Type B pancreatic cell (in vitro differentiated cells): ENCODE measurements at regions not wholly inside any gene's neighbourhood (a gene's known extent, or its start where the extent isn't known, plus 50 kb on each side); places are given as distances from the start of the nearest gene placed in this dataset.

Experiments
- DNase-seq: peaks from one replicate; pipeline ENCODE4 v3.0.0; 2021; ENCODE audit warnings: mixed read lengths; ENCODE audit not compliant: unreplicated experiment; ENCODE audit errors: extremely low spot score
- H3K27ac Mint-ChIP-seq: 2 replicates; pipeline ENCODE4 v1.8.0; 2021; ENCODE audit warnings: mild to moderate bottlenecking, mixed read lengths
- H3K27me3 Mint-ChIP-seq: 2 replicates; pipeline ENCODE4 v1.8.0; 2021; ENCODE audit warnings: mixed read lengths
- H3K36me3 Mint-ChIP-seq: 2 replicates; pipeline ENCODE4 v1.8.0; 2021; ENCODE audit warnings: mixed read lengths
- H3K4me1 Mint-ChIP-seq: one replicate; pipeline ENCODE4 v1.8.0; 2021; ENCODE audit warnings: mixed read lengths; ENCODE audit not compliant: unreplicated experiment
- H3K4me3 Mint-ChIP-seq: 2 replicates; pipeline ENCODE4 v1.8.0; 2021; ENCODE audit warnings: mild to moderate bottlenecking, mixed read lengths
- H3K9me3 Mint-ChIP-seq: 2 replicates; pipeline ENCODE4 v1.8.0; 2021; ENCODE audit warnings: mixed read lengths
- TF ChIP-seq, protein P1 (sequence below): fragments of 200-600 bp; sonication (generic); conservative IDR thresholded peaks from 2 replicates; pipeline ENCODE4 v1.5.0; 2021; ENCODE audit warnings: antibody characterized with exemption, mild to moderate bottlenecking

DNA sequence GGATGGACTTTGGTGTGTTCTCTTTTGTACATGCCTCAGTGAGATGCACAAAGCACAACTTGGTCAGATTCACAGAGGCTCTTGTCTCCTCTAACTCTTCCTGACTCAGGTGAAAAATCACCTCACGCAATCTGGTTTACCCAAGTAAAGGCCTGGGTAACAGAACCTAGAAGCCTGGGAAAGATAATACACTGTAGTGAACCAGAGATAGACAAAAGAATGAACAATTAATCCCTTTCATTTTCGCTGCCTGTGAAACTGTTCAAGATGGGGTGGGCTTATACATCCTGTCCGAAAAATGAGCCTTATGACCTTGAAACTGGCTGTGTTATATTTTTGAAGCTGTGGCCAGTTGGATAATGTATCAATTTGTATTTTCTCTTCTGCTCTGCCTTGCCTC, 678.9 kb upstream of the TEX47 start:
- DNase-seq, result no peak
- no peak overlapping the region for H3K4me3 Mint-ChIP-seq
- no peak overlapping the region for H3K27ac Mint-ChIP-seq
- no peaks in the 10 kb centered on the region for H3K4me1 Mint-ChIP-seq
- TF ChIP-seq, protein P1, sequence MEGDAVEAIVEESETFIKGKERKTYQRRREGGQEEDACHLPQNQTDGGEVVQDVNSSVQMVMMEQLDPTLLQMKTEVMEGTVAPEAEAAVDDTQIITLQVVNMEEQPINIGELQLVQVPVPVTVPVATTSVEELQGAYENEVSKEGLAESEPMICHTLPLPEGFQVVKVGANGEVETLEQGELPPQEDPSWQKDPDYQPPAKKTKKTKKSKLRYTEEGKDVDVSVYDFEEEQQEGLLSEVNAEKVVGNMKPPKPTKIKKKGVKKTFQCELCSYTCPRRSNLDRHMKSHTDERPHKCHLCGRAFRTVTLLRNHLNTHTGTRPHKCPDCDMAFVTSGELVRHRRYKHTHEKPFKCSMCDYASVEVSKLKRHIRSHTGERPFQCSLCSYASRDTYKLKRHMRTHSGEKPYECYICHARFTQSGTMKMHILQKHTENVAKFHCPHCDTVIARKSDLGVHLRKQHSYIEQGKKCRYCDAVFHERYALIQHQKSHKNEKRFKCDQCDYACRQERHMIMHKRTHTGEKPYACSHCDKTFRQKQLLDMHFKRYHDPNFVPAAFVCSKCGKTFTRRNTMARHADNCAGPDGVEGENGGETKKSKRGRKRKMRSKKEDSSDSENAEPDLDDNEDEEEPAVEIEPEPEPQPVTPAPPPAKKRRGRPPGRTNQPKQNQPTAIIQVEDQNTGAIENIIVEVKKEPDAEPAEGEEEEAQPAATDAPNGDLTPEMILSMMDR, result no peak
- H3K36me3 Mint-ChIP-seq, result no peaks in the 10 kb centered on the region
- no peaks in the 10 kb centered on the region for H3K27me3 Mint-ChIP-seq
- no peaks in the 10 kb centered on the region for H3K9me3 Mint-ChIP-seq

DNA sequence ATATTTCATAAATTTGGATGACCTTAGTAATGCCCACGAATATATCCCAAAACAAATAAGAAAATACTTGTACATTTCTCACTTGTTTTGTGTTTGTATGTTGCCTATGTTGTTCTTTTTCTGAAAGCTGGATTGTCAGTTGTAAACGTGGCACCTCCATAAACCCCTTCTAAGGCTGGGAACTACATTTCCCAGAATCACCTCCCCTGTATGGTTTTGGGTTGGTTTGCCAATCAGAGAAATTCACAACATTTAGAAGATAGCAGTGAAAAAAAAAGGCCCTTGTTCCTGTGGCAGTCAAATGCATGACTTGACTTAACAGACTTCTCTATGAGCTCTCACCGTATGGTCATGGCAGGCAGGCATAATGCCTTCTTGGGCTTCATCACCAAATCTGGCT, 676.3 kb upstream of the STEAP1 start:
- Mint-ChIP-seq H3K4me3 (no peak overlapping the region), H3K9me3 (no peaks in the 10 kb centered on the region), H3K36me3 (no peaks in the 10 kb centered on the region), H3K27ac (no peak overlapping the region), H3K27me3 (no peaks in the 10 kb centered on the region), H3K4me1 (no peaks in the 10 kb centered on the region)
- no peak for DNase-seq
- TF ChIP-seq, protein P1, result no peak

DNA sequence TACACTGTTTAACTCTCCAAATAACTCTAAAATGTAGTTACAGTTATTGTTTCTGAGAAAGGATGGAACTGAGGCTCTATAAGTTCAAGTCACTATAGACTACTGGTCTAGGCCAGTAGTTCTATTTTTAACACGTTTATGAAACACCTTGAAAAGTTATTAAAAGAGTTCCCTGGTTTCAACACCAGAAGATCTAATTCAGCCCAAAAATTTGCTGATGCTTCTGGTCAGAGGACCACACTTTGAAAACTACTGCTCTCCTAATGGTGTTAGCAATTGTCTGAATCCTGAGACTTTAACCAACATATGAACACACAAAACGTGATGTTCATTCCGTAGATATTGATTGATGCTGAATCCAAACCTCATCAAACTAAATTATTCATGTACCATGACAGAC, 658.6 kb upstream of the STEAP1 start:
- H3K36me3 Mint-ChIP-seq, result no peaks in the 10 kb centered on the region
- H3K27me3 Mint-ChIP-seq, result peaks cover 7% of the 10 kb centered on the region
- H3K4me1 Mint-ChIP-seq, result no peaks in the 10 kb centered on the region
- DNase-seq, result no peak
- no peaks in the 10 kb centered on the region for H3K9me3 Mint-ChIP-seq
- TF ChIP-seq, protein P1, result no peak
- no peak overlapping the region for H3K4me3 Mint-ChIP-seq
- H3K27ac Mint-ChIP-seq, result no peak overlapping the region

DNA sequence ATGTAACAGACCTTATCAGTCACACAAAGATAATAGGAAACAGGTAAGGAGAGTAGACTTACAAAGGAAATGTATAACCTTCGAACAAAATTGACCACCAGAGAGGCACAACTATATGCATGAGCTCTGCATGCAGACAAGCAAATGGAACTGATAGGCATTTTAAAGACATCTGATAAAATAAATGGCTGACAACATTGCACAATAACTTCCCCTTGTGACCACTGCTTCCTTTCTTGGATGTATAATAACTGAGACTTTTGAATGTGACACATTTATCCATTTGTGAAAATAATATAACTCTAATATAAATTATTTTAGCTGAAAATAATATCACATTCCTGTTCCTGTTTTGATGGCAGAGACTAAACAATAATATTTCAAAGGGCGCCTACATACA, 654.2 kb upstream of the STEAP1 start:
- H3K4me1 Mint-ChIP-seq, result no peaks in the 10 kb centered on the region
- no peak for DNase-seq
- peaks cover 7% of the 10 kb centered on the region for H3K27me3 Mint-ChIP-seq
- no peaks in the 10 kb centered on the region for H3K36me3 Mint-ChIP-seq
- H3K27ac Mint-ChIP-seq, result no peak overlapping the region
- no peak overlapping the region for H3K4me3 Mint-ChIP-seq
- TF ChIP-seq, protein P1, result no peak
- H3K9me3 Mint-ChIP-seq, result no peaks in the 10 kb centered on the region

DNA sequence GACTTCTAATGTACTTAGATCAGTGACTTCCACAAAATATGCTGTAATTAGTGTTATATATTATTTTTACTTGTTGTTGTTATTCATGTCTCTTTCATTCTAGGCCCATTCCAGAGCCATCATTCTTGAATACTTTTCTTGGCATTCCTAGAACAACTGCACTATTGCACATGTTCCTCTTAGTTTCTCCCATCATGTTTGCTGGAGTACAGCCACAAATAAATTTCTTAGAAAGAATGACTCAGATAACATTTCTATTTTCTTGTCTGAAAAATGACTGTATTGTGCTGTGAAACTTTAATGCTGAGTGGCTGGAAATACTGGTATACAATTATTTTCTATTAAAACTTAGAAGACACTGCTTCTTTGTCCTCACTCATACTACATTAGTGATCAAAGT, 651.0 kb upstream of the STEAP1 start:
- Mint-ChIP-seq H3K27ac (no peak overlapping the region), H3K4me1 (no peaks in the 10 kb centered on the region), H3K36me3 (no peaks in the 10 kb centered on the region), H3K4me3 (no peak overlapping the region), H3K27me3 (peaks cover 3% of the 10 kb centered on the region), H3K9me3 (no peaks in the 10 kb centered on the region)
- TF ChIP-seq, protein P1, result no peak
- no peak for DNase-seq

DNA sequence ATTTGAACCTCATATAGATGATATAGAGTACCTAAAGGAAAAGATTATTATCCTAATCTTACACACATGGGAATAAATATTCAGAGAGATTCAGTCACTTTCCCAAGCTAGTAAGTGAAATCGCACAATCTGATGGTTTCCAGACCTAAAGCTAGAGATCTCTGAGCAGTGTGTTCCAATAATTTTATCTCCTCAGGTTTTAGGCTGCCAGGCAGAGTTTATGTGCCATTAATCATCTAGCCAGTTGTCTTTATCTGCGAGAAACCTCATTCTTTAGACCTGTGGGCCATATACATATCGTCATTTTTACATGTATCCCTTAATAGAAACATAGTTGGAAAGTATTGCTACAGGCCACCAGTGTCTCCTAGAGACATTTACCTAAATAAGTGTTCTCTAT, 647.2 kb upstream of the STEAP1 start:
- Mint-ChIP-seq H3K27ac (no peak overlapping the region), H3K27me3 (peaks cover 11% of the 10 kb centered on the region), H3K4me3 (no peak overlapping the region), H3K4me1 (no peaks in the 10 kb centered on the region), H3K9me3 (no peaks in the 10 kb centered on the region), H3K36me3 (no peaks in the 10 kb centered on the region)
- TF ChIP-seq, protein P1, result no peak
- no peak for DNase-seq
